ENCODE measurements at regions not wholly inside any gene's neighbourhood (a gene's known extent, or its start where the extent isn't known, plus 50 kb on each side); places are given as distances from the start of the nearest gene placed in this dataset.
"Not testable (repeated sequence)": the region's sequence is repeated elsewhere in the genome, so short reads cannot be mapped to it uniquely, and the experiment has no call there.

DNA sequence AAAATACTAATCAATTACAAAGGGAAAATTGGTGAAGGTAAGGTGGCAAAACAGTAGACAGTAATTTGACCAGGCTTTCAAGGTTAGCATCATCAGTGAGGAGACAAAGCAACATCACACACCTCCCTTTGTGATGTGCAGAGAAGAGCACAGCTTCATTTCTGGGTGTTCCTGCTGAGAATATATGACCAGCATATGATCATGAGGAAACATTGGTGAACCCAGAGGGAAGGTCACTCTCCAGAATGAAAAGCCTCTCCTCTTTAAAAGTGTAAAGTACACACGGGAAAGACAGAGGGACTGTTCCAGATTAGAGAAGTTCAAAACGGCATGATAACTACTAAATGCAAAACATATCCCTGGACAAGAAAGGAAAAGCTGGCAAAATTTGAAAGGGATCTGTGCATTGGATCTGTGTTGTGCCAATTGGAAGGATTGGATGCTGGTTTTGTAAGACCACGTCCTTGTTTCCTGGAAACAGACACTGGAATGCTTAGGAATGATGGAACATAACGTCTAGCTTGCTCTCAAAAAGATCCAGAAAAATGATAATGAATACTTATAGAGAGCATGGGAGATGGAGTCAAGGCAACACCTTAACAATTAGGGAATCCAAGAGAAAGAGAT, 80.6 kb upstream of the MITF start:
- CTCF ChIA-PET: interaction anchor here (0.8 kb wide), 1 partner anchor 207 kb away, joined by 3 read pairs; no protein-coding TSS in a partner anchor
- FAIRE-seq (no peak), DNase-seq (ENCODE audit: low read depth, low spot score) (no peak)
- no peak overlapping the region for H3K27ac ChIP-seq (ENCODE audit: insufficient read depth, low read depth, low read length)
- TF ChIP-seq POLR2A (IDR thresholded peaks at IDR 0.05; ENCODE audit: low read depth, low read length) (no peak), MYC (IDR thresholded peaks at IDR 0.05; ENCODE audit: low read depth, low read length) (no peak), POLR2AphosphoS5 (IDR thresholded peaks at IDR 0.05; ENCODE audit: insufficient read depth, low read depth, low read length) (no peak), JUN (IDR thresholded peaks at IDR 0.05; ENCODE audit: borderline replicate concordance, insufficient read depth, insufficient read length, low read depth) (no peak), EZH2 (IDR thresholded peaks at IDR 0.05; ENCODE audit: borderline replicate concordance, low read depth, low read length, severe bottlenecking) (no peak), GATA2 (IDR thresholded peaks at IDR 0.05; ENCODE audit: insufficient read depth, insufficient read length, low read depth, low read length) (no peak), FOS (IDR thresholded peaks at IDR 0.05; ENCODE audit: borderline replicate concordance, insufficient read depth, low read length) (no peak)
- TF ChIP-seq, protein P1, sequence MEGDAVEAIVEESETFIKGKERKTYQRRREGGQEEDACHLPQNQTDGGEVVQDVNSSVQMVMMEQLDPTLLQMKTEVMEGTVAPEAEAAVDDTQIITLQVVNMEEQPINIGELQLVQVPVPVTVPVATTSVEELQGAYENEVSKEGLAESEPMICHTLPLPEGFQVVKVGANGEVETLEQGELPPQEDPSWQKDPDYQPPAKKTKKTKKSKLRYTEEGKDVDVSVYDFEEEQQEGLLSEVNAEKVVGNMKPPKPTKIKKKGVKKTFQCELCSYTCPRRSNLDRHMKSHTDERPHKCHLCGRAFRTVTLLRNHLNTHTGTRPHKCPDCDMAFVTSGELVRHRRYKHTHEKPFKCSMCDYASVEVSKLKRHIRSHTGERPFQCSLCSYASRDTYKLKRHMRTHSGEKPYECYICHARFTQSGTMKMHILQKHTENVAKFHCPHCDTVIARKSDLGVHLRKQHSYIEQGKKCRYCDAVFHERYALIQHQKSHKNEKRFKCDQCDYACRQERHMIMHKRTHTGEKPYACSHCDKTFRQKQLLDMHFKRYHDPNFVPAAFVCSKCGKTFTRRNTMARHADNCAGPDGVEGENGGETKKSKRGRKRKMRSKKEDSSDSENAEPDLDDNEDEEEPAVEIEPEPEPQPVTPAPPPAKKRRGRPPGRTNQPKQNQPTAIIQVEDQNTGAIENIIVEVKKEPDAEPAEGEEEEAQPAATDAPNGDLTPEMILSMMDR (IDR thresholded peaks at IDR 0.05; ENCODE audit: extremely low read depth in 1 of 2, insufficient read depth in 1 of 2, low read depth in 1 of 2, low read length in 2 of 2): no peak
- TF ChIP-seq, protein P2, sequence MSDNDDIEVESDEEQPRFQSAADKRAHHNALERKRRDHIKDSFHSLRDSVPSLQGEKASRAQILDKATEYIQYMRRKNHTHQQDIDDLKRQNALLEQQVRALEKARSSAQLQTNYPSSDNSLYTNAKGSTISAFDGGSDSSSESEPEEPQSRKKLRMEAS (IDR thresholded peaks at IDR 0.05; ENCODE audit: insufficient read depth, insufficient read length): no peak
- no TSS peak for BruUV-seq (replicated peaks)
- H3K79me2 ChIP-seq (ENCODE audit: control insufficient read depth, insufficient read depth, low read length): no peaks in the 10 kb centered on the region
- no peak overlapping the region for H3K4me3 ChIP-seq (replicated peaks in 1 of 3; ENCODE audit: insufficient read depth in 1 of 3, low read depth in 1 of 3, low read length in 3 of 3)
- H3K4me2 ChIP-seq (ENCODE audit: insufficient read depth, low read length): no peak overlapping the region
- H3K9ac ChIP-seq (replicated peaks; ENCODE audit: extremely low read depth, insufficient read depth, low read length): no peak overlapping the region
- POLR2A ChIA-PET: no interaction called here
- no peaks in the 10 kb centered on the region for H3K36me3 ChIP-seq (ENCODE audit: control insufficient read depth in 2 of 2, extremely low read depth in 1 of 2, insufficient read depth in 2 of 2, low read length in 2 of 2)
- H3K4me1 ChIP-seq (ENCODE audit: control insufficient read depth, extremely low read depth, insufficient read depth, low read length): peaks cover 1% of the 10 kb centered on the region
- no peak overlapping the region for H2AFZ ChIP-seq (ENCODE audit: low read depth, low read length)
- no peaks in the 10 kb centered on the region for H3K9me1 ChIP-seq (replicated peaks; ENCODE audit: control insufficient read depth, extremely low read depth, insufficient read depth, low read length)
- no peaks in the 10 kb centered on the region for H4K20me1 ChIP-seq (replicated peaks; ENCODE audit: control insufficient read depth, extremely low read depth, insufficient read depth, low read length)
- H3K9me3 ChIP-seq (replicated peaks; ENCODE audit: control insufficient read depth, insufficient read depth, low read length): no peaks in the 10 kb centered on the region
- intact Hi-C loops (cut with micrococcal nuclease): no loop called here
- H3K27me3 ChIP-seq (ENCODE audit: control insufficient read depth in 2 of 2, insufficient read depth in 2 of 2, low read length in 2 of 2): no peaks in the 10 kb centered on the region
- dilution Hi-C loops (cut with MboI; ENCODE audit: extremely low pct_ligation_motif_present, low sequenced_read_pairs): no loop called here

DNA sequence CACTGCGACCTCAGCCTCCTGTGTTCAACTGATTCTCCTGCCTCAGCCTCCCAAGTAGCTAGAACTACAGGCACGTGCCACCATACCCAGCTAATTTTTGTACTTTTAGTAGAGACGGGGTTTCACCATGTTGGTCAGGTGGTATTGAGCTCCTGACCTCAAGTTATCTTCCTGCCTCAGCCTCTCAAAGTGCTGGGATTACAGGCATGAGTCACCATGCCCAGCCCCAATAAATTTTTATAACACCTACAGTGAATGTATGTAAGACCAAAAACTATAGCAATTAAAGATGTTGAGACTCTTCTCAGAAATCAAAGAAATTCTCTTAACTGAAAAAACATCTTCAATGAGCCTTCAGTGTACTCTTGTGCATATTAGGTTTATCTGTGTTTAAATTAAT, 82.2 kb upstream of the MITF start:
- H3K4me1 ChIP-seq (ENCODE audit: control insufficient read depth, extremely low read depth, insufficient read depth, low read length); intact Hi-C loops (cut with micrococcal nuclease); H4K20me1 ChIP-seq (replicated peaks; ENCODE audit: control insufficient read depth, extremely low read depth, insufficient read depth, low read length); FAIRE-seq; H3K4me2 ChIP-seq (ENCODE audit: insufficient read depth, low read length); DNase-seq (ENCODE audit: low read depth, low spot score); H3K36me3 ChIP-seq (ENCODE audit: control insufficient read depth in 2 of 2, extremely low read depth in 1 of 2, insufficient read depth in 2 of 2, low read length in 2 of 2); H3K4me3 ChIP-seq (replicated peaks in 1 of 3; ENCODE audit: insufficient read depth in 1 of 3, low read depth in 1 of 3, low read length in 3 of 3); H3K9me1 ChIP-seq (replicated peaks; ENCODE audit: control insufficient read depth, extremely low read depth, insufficient read depth, low read length); BruUV-seq (replicated peaks); POLR2A ChIA-PET; H3K27ac ChIP-seq (ENCODE audit: insufficient read depth, low read depth, low read length); H3K27me3 ChIP-seq (ENCODE audit: control insufficient read depth in 2 of 2, insufficient read depth in 2 of 2, low read length in 2 of 2); H3K9ac ChIP-seq (replicated peaks; ENCODE audit: extremely low read depth, insufficient read depth, low read length); H2AFZ ChIP-seq (ENCODE audit: low read depth, low read length); H3K9me3 ChIP-seq (replicated peaks; ENCODE audit: control insufficient read depth, insufficient read depth, low read length); H3K79me2 ChIP-seq (ENCODE audit: control insufficient read depth, insufficient read depth, low read length); dilution Hi-C loops (cut with MboI; ENCODE audit: extremely low pct_ligation_motif_present, low sequenced_read_pairs): not testable (repeated sequence)
- CTCF ChIA-PET: interaction anchor here (1.0 kb wide), 1 partner anchor 8 kb away, joined by 3 read pairs; no protein-coding TSS in a partner anchor

Measured in endothelial cell of umbilical vein (primary cell).